Skin epidermis (tissue), 12 donors: ENCODE measurements at regions not wholly inside any gene's neighbourhood (a gene's known extent, or its start where the extent isn't known, plus 50 kb on each side); places are given as distances from the start of the nearest gene placed in this dataset.

Experiments used
- H3K27ac ChIP-seq, 21 experiments: fragments of 200-600 bp; sonication (generic) in 11 of 21; one replicate each; pipeline ENCODE4 v1.5.0; 2020; ENCODE audit warnings: mild to moderate bottlenecking in 3 of 21, inconsistent platforms in 2 of 21, moderate library complexity in 2 of 21
- H3K4me3 ChIP-seq, 7 experiments: fragments of 200-600 bp; sonication (generic) in 2 of 7; one replicate each; pipeline ENCODE4 v1.5.0; 2020; ENCODE audit warnings: inconsistent platforms in 2 of 7, mild to moderate bottlenecking in 2 of 7, moderate library complexity in 1 of 7

DNA sequence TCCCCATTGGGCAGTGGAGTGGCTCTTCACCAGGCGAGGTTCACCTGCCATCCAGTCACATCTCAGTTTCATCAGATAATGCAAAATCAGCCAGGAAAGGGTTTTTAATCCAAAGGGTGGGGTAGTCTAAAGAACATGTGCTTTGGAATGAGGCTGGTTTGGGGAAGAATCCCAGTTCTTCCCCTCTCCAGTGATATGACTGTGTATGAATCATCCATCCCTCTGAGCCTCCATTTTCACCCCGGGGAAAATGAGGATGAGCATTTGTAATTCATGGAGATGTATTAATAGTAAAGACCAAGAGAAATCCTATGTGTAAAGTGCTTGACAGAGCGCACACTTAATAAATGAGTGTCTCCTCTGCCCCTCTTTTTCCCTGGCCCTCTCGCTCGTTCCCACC, 215.1 kb upstream of the FGGY start:
- no peak overlapping the region for H3K27ac ChIP-seq

DNA sequence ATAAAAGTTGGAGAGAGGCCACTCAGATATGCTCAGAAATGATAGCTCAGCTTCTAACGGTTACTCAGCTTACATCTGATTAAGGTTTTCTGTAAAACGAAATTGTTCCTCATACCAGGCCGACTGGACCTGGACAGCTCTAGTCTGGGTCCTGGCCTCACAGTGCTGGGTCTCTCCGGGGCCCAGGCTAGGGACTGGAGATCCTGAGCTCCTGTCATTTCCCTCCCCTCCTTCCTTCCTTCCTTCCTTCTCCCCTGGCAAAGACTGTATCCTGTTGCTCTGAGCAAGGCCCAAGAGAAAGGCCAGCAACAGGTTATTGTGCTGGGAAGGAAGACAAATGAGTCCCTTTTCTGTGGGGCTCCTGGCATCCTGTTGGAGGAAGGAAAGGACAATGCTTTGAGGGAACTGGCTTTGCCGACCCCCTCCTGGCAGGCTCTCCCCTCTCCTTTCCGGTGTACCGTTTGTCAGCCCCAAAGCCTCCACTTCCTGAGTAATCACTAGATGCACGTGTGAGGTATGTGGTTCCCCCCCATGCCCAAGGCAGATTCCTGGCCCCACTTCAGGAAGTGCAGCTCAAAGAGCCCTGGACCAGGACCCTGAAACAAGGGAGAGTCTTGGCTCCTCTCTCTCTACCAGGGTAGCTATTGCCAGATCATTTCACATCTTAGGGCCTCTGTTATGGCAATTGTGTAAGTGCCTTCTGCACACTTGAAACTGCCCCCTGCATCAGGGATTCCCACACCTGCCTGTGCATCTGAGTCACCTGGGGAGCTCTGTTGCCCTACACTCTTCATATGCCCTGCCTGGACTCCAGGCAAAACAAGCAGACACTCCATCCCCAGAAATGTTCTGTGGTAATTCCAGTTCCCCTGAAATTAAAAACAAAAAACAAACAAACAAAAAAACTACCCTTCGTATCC, 212.7 kb upstream of the FGGY start:
- peak overlapping the region in 5 of 21 experiments; percentile 6 to 54 (median 39) for H3K27ac ChIP-seq

More for the DNA sequence above, 215.1 kb upstream of the FGGY start:
- no peak overlapping the region for H3K4me3 ChIP-seq

DNA sequence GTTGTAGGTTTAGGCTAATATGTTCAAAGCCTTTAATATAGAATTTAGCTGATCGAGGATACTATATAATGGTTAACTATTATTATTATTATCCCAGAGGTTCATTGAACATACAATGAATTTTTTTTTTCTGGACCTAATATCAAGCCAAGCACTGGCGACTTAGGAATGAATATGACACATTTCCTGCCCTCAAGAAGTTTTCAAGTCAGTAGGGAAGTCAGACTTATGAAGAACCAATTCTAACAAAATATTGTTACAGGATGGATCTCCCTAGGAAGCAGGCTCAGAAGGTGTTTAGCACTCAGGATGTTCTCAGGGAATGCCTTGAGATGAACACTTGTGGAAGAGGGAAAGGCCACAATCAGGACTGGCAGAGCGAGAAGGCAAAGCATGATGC, 211.8 kb upstream of the FGGY start:
- Histone ChIP-seq H3K4me3 (no peak overlapping the region), H3K27ac (peak overlapping the region in 1 of 21 experiments; percentile 14)

More for the DNA sequence above, 212.7 kb upstream of the FGGY start:
- no peak overlapping the region for H3K4me3 ChIP-seq

DNA sequence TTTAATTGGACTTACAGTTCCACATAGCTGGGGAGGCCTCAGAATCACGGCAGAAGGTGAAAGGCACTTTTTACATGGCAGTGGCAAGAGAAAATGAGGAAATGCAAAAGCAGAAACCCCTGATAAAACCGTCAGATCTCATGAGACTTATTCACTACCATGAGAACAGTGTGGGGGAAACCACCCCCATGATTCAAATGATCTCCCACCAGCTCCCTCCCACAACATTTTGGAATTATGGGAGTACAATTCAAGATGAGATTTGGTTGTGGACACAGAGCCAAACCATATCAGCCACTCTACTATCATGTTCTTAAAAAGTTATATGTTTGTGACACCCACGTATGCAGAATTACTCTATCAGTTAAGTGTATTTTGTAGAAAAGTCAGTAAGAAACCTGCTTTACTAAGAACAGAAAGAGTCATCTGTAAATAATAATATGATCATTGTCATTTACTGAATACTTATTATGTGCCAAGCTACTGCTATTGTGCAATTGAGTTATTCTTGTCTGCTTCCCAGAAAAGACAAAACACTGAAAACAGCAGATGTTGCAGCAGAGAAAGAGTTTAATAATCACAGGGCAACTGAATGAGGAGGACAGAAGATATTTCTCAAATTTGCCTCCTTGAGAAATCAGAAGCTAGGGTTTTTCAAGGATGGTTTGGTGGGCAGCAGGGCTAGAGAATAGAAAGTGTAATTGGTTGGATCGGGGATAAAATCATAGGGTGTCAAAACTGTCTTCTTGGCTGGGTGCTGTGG, 207.7 kb upstream of the FGGY start:
- no peak overlapping the region for H3K27ac ChIP-seq
- H3K4me3 ChIP-seq: no peak overlapping the region

DNA sequence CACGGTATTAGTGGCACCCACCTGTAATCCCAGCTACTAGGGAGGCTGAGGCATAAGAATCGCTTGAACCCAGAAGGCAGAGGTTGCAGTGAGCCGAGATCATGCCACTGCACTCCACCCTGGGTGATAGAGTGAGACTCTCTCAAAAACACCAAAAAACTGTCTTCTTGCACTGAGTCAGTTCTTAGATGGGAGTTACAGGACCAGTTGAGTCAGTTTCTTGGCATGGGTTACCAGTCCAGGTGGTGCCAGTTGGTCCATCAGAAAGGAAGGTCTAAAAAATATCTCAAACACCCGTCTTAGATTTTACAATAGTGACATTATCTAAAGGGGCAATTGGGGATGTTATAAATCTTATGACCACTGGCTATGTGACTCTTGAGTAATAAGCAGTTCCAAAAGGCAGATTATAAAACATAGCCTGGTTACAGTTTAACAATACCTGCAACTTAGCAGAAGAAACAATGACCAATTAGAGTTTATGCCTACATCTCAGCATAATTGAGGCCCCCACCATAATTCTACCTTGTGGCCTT, 206.9 kb upstream of the FGGY start:
- H3K4me3 ChIP-seq: no peak overlapping the region
- no peak overlapping the region for H3K27ac ChIP-seq

DNA sequence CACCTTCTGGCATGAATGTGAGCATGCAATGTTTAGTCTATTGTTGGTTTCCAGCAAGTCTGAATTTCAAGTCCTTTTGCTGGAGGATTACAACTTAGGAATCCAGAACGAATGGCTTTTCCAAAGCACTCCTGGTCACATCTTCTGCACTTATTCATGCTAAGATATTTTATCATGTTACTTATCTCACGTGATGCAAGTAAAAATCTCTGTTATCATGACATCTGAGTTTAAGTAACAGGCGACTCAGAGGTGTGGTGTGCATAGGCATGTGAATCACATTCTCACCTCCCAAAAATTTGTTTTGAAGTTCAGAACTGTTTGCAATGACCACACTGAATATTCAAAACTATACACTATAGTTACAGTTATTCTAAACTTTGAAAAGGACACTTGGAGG, 204.8 kb upstream of the FGGY start:
- Histone ChIP-seq H3K4me3 (no peak overlapping the region), H3K27ac (no peak overlapping the region)

DNA sequence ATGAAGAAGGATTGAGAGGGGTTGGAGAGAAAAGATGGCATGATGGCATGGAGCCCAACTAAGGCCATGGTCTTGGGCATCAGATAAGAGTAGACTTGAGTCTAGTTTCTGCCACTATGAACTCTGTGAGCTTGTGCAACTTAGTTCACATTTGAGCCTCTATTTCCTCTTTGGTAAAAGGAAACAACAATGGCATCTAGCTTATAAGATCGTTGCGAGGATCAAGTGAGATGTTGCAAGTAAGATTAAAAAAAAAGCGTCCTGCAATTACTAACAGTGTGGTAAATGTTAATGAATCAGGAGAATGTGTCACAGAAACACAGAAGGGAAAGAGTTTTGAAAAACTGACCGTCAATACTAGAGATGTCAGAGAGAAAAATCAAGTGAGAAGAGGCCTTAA, 202.9 kb upstream of the FGGY start:
- no peak overlapping the region for H3K27ac ChIP-seq
- no peak overlapping the region for H3K4me3 ChIP-seq

DNA sequence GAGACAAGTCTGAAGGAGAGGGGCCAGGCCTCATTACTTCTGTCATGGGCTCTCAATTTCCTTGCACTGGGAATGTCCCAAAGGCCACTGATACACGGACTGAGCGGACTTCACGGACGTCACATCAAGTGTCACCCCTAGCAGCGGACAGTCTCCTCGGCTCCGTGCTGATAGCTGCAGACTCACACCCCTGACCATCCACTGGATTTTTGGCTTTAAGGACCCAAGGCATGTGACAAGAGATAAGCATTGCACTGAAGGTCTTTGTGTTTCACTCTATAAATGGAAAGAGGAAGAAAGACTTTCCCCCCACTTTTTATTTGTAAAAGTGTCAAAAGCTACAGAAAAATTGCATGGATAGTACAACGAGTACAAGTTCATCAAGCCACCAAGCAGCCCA, 200.4 kb upstream of the FGGY start:
- H3K4me3 ChIP-seq: no peak overlapping the region
- no peak overlapping the region for H3K27ac ChIP-seq

DNA sequence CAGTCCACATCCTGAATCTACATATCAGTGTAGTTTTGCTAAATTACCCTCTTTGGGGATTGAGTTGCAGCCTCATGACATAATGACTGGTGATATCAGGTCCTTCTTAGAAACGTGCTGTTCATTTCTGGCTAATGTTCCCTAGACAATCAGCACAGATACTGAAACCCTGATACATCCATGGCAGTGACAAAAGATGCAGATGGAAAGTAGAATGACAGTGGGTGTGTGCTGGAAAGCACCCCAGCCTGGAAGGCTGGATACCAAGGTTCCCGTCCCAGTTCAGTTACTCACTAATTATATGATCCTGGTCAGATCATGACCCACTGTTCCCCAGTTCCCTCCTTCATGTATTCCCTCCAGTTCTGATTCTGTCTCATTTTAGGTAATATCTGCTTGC, 198.2 kb upstream of the FGGY start:
- Histone ChIP-seq H3K27ac (no peak overlapping the region), H3K4me3 (no peak overlapping the region)

DNA sequence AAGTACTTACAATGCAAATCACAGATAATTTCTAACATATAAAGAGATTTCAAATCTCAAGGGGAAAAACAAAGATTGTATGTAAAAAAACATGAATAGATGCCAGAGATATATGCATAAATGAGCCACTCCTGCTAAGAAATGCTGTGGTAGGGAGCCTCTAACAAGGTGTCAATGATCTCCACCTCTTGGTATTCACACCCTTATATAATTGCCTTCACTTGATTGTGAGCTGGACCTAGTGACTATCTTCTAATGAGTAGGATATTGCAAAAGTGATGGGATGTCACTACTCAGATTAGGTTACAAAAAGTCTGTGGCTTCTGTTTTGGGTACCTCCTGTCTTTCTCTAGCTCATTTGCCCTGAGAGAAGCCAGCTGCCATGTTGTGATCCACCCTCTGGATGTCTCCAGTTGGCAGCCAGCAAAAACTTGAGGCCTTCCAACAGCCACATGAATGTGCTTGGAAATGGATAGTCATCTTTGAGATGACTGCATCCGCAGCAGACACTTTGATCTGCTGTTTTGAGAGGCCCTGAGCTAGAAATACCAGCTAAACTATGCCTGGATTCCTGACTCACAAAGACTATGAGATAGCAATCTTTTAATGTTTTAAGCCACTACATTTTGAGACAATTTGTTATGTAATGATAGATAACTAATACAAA, 196.1 kb upstream of the FGGY start:
- H3K27ac ChIP-seq: no peak overlapping the region
- H3K4me3 ChIP-seq: no peak overlapping the region

DNA sequence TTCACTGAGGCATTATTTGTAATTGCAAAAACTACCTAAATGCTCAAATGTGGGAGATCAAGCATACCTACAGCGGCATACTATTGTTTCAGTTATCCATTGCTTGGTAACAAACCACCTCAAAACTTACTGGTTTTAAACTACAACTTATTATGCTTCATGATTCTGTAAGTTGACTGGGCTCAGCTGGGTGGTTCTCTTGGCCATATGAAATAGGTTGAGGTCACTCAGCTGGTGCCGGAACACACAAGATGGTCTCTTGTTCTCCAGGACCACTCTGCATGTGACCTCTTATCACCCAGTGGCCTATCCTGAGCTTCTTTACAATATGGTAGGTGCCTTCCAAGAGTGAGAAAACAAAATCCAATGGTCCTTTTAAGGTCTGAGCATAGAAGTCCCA, 195.4 kb upstream of the FGGY start:
- H3K4me3 ChIP-seq: no peak overlapping the region
- no peak overlapping the region for H3K27ac ChIP-seq

DNA sequence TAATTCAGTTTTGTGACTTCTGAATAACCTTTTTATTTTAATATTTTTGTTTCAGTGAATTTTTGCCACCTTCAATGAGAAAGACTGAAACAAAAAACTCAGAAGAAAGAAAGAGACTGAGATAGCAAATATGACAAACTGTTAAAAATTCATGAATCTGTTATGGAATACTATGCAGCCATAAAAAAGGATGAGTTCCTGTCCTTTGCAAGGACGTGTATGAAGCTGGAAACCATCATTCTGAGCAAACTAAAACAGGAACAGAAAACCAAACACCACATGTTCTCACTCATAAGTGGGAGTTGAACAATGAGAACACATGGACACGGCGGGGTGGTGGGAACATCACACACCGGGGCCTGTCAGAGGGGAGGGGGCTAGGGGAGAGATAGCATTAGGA, 193.4 kb upstream of the FGGY start:
- H3K4me3 ChIP-seq: no peak overlapping the region
- H3K27ac ChIP-seq: no peak overlapping the region

DNA sequence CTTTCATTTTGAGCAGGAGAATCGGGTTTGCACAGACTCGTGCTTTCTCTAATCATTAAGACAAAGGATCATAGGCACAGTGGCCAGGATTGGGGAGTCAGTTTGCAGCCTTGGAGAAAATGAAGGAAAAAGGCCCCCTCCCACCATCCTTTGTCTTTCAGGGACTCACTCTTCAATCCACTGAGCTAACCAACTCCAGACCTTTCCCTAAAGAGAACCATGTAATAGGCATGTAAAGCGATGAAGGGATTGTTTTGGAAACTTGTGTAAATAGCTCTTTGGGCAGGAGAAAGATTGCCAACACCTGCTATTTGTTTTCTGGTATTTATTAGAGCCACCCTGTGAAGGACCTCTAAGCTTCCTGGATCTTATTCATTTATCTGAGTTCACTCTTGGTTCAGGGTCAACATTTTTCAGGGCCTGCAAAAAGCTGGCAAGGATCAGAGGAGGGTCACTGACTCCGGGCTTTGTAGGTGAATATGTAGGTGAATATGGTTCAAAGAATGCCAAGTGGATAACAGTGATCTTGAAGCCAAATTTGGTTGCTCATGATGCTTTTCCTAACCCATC, 192.6 kb upstream of the FGGY start:
- H3K4me3 ChIP-seq: no peak overlapping the region
- H3K27ac ChIP-seq: no peak overlapping the region

DNA sequence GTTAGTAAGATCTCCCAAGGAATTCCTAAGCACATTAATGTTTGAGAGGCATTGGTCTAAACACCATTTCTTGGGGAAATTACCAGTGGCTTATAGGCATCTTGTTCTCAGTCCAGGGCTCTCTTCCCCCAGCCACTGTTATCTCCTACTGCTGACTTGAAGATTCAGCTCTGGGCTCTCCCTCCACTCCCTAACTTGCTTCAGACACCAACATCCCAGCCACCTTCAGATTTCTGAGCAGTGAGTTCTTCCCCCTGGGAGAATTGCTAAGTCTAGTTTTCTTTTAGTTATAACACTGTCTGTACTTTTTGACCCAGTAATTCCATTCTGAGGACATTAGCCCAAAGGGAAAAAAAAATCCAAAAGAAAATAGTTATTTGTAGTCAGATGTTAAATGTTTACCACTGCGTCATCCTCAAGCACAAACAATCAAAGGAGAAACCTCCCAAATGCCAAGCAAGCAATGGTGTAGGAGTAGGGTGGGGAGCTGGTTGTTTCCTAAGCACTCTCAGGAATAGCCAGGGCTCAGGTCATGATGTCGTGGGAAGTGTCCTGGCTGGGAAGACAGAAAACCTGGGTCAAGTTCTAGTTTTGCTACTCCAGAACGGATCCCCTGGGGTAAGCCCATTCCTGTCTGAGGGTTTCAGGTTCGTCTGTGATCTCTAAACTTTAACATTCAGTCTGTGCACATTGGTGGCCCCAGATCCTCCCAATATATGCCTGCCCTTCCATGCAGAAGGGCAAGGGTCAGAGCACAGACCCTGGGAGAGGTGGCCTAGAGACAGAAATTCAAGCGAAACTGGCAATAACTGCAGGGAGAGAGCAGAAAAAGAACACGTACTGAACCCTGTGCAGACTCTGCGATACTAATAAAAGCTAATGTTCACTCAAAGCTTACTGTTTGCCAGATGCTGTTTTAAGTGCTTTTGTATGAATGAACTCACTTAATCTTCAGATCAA, 191.1 kb upstream of the FGGY start:
- peak overlapping the region in 2 of 21 experiments; percentile 21 to 26 for H3K27ac ChIP-seq
- H3K4me3 ChIP-seq: no peak overlapping the region

DNA sequence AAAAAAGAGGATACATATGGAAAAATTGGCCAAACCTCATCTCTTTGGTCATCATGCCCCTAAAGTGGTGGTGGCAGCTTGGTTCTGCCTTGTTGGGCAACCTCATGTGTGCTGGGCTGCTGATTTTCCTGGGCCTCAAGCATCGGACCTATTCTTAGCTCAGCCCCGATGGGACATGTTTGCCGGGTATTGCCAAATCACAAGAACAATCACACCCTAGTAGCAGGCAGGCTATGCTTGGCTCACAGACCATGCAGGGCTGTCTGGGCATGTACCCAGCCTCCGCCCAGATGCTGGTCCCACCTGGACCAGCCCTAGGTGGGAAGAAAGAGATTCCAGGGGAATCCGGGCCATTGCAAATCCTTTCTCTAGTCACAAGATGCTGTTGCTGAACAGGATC, 189.4 kb upstream of the FGGY start:
- Histone ChIP-seq H3K4me3 (no peak overlapping the region), H3K27ac (peak overlapping the region in 7 of 21 experiments; percentile 2 to 50 (median 42))

DNA sequence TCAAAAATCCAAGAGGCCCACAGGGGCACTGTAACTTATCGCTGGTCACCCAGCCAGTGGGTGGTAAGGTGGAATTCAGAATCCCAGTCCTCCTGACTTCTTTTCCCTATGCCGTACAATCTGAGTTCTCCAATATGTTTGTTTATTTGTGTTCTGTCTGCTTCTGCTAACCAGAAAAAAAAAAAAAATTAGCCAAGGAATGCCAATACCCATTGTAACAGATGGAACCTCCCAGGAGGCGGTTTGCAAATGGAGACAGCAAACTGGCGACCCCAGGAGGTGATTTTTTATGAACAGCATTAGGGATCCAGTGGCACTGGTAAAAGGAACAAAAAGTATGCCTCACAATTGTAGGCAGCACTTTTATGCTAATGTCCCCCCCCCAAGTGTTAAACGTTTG, 189.0 kb upstream of the FGGY start:
- Histone ChIP-seq H3K27ac (peak overlapping the region in 6 of 21 experiments; percentile 2 to 50 (median 44)), H3K4me3 (no peak overlapping the region)

DNA sequence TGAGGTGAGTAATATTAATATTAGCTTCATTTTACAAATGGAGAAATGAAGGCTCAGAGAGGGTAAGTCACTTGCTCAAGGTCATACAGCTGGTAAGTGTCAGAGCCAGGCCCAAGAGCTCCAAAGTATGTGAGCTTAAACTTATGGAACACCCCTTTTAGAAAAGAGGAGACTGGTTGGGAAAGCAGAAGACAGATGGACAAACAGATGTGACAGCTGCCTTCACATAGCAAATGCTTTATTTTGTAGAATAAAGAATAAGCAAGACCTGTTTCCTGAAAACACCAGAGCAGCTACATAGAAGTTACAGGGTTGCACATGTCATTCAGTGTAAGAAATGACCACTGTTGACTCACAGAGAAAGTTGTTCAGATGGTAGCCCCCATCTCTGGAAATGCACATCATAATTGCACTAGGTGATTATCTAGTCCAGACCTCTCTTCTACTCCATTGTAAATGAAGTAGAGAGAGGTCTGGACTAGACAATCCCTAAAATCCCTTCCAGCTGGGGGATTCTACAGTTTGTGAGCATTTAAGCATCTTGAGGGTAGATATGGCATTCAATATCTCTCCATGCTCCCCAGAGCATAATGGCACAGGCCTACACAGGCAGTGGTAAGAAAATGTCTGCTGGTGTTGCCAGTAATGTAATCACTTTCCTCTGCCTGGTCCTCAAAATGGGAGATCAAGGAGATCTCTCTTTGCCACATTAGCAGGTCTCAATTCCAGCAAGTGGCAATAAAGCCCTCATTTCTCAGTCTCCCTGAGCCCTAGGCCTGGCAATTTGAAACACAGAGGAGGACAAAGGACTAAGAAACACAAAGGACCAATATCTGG, 188.2 kb upstream of the FGGY start:
- Histone ChIP-seq H3K4me3 (no peak overlapping the region), H3K27ac (no peak overlapping the region)

DNA sequence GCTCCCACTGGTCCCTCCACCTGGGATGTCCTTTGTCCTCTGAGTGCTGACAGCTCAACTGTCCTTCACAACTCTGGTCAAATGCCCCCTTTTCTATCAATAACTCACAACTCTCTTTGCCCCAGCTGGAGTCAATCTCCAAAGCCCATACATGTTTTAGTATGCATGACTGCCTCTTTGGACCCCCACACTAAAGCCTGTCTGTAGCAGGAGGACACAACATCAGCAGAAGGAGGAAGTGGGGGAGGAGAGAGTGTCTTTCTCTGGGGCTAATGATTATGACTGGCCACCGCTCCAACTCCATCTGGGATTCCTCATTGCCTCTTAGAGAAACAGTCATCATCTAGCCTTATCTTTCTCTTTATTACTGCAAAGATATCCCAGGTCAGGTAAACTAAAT, 186.6 kb upstream of the FGGY start:
- no peak overlapping the region for H3K27ac ChIP-seq
- H3K4me3 ChIP-seq: no peak overlapping the region
